AG04450 (cell line): ENCODE measurements at regions not wholly inside any gene's neighbourhood (a gene's known extent, or its start where the extent isn't known, plus 50 kb on each side); places are given as distances from the start of the nearest gene placed in this dataset.
"Not testable (repeated sequence)": the region's sequence is repeated elsewhere in the genome, so short reads cannot be mapped to it uniquely, and the experiment has no call there.

ENCODE experiments used
- CTCF ChIA-PET: fragments of 300-600, 350-600 bp; formaldehyde crosslinking; extraction: SDS; loops from one replicate; lab custom pipeline; 2022; ENCODE audit warnings: antibody characterized with exemption, inconsistent platforms; lab: Charles Lee
- POLR2A ChIA-PET: fragments of 350-600 bp; formaldehyde crosslinking; extraction: SDS; loops from one replicate; lab custom pipeline; 2021; ENCODE audit warnings: antibody characterized with exemption, inconsistent platforms; lab: Yijun Ruan, JAX
- DNase-seq: peaks from one replicate; pipeline ENCODE4 v3.0.0-alpha.2; 2011; ENCODE audit warnings: low read depth, low spot score
- H3K27ac ChIP-seq: one replicate; pipeline ENCODE4 v1.5.1; 2012; ENCODE audit warnings: low read depth, low read length, control low read depth
- H3K27me3 ChIP-seq: one replicate; pipeline ENCODE4 v1.6.0; 2012; ENCODE audit warnings: low read length; ENCODE audit not compliant: control insufficient read depth, insufficient read depth
- H3K4me3 ChIP-seq: 2 replicates; pipeline ENCODE4 v1.5.1; 2011; ENCODE audit warnings: mild to moderate bottlenecking, low read depth, low read length, control low read depth
- H3K9me3 ChIP-seq: 2 replicates; pipeline ENCODE4 v1.5.1; 2012; ENCODE audit warnings: low read length; ENCODE audit not compliant: control insufficient read depth, insufficient read depth
- TF ChIP-seq, protein P1 (sequence below): IDR thresholded peaks from 2 replicates; pipeline ENCODE4 v1.5.1; 2011; ENCODE audit warnings: low read depth, low read length, control low read depth, inconsistent platforms

GRCh38 chr19:7400815-7401214 lies 52.1 kb downstream of the ARHGEF18 start:
- no peaks in the 10 kb centered on the region for H3K9me3 ChIP-seq
- TF ChIP-seq, protein P1, sequence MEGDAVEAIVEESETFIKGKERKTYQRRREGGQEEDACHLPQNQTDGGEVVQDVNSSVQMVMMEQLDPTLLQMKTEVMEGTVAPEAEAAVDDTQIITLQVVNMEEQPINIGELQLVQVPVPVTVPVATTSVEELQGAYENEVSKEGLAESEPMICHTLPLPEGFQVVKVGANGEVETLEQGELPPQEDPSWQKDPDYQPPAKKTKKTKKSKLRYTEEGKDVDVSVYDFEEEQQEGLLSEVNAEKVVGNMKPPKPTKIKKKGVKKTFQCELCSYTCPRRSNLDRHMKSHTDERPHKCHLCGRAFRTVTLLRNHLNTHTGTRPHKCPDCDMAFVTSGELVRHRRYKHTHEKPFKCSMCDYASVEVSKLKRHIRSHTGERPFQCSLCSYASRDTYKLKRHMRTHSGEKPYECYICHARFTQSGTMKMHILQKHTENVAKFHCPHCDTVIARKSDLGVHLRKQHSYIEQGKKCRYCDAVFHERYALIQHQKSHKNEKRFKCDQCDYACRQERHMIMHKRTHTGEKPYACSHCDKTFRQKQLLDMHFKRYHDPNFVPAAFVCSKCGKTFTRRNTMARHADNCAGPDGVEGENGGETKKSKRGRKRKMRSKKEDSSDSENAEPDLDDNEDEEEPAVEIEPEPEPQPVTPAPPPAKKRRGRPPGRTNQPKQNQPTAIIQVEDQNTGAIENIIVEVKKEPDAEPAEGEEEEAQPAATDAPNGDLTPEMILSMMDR = no peak
- DNase-seq = no peak
- POLR2A ChIA-PET = no interaction called here
- no peak overlapping the region for H3K4me3 ChIP-seq
- CTCF ChIA-PET = interaction anchor here (1.2 to 2.6 kb wide), 2 partner anchors 20 to 168 kb away, joined by 3 to 8 read pairs; no protein-coding TSS in a partner anchor
- H3K27ac ChIP-seq = no peak overlapping the region
- no peaks in the 10 kb centered on the region for H3K27me3 ChIP-seq

DNA sequence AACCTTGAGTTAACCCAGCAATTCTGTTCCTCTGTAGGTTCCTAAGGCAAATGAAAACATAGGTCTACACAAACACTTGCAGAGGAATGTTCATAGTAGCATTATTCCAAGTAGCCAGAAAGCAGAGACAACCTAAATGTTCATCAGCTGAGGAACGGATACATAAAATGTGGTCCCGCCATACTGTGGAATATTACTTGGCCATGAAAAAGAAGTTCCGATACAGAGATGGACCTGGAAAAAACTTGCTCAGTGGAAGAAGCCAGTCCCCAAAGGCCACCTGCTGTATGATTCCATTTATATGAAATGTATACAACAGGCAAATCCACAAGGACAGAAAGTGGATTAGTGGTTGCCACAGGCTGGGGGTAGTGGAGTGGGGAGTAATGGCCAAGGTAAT lies 53.0 kb downstream of the ARHGEF18 start:
- no peak overlapping the region for H3K27ac ChIP-seq
- CTCF ChIA-PET = no interaction called here
- DNase-seq = no peak

DNA sequence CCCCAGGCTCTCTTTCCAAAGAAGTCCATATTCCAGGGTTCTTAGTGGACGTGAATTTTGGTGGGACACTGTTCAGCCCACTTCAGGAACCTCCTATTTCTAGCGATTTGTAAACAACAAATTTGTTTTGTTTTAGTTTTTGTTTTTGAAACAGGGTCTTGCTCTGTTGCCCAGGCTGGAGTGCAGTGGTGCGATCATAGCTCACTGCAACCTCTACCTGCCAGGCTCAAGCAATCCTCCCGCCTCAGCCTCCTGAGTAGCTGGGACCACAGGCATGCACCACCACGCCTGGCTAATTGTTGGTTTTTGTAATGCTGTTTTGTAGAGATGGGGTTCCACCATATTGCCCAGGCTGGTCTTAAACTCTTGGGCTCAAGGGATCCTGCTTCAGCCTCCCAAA lies 56.7 kb downstream of the ARHGEF18 start:
- POLR2A ChIA-PET, H3K4me3 ChIP-seq, DNase-seq, H3K27me3 ChIP-seq, H3K27ac ChIP-seq, CTCF ChIA-PET, H3K9me3 ChIP-seq: not testable (repeated sequence)

More for the DNA sequence above, 53.0 kb downstream of the ARHGEF18 start:
- no peak overlapping the region for H3K4me3 ChIP-seq
- POLR2A ChIA-PET = no interaction called here
- H3K9me3 ChIP-seq = no peaks in the 10 kb centered on the region
- TF ChIP-seq, protein P1 = no peak
- no peaks in the 10 kb centered on the region for H3K27me3 ChIP-seq

GRCh38 chr19:7408251-7408650 lies 59.5 kb downstream of the ARHGEF18 start:
- DNase-seq = no peak
- Histone ChIP-seq H3K27ac (no peak overlapping the region), H3K27me3 (no peaks in the 10 kb centered on the region), H3K4me3 (no peak overlapping the region), H3K9me3 (no peaks in the 10 kb centered on the region; the same call in 1 of the 2 replicates)
- TF ChIP-seq, protein P1 = no peak
- ChIA-PET POLR2A (no interaction called here), CTCF (no interaction called here)

DNA sequence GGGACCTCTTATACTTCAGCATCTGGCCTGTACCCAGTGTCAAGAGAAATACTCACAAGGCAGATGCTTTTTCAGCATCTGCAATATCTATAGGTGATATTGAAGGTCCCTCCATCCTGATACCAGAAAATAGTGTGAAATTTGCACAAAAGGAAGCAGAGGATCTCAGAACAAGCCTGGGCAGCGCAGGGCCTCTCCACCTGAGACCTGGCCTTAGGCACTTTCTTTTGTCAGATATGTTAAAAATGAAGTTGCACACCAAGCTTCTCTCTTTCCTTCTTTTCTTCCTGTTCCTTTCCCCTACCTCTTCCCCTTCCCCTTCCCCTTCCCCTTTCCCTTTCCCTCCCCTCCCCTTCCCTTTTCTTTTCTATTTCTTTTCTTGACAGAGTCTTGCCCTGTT lies 62.2 kb downstream of the ARHGEF18 start:
- no peaks in the 10 kb centered on the region for H3K27me3 ChIP-seq

More for the DNA sequence above, 62.2 kb downstream of the ARHGEF18 start:
- POLR2A ChIA-PET = no interaction called here
- TF ChIP-seq, protein P1 = no peak
- Histone ChIP-seq H3K27ac (no peak overlapping the region), H3K4me3 (no peak overlapping the region), H3K9me3 (no peaks in the 10 kb centered on the region; the same call in 1 of the 2 replicates)
- CTCF ChIA-PET = interaction anchor here (0.6 kb wide), 1 partner anchor 17 kb away, joined by 3 read pairs; no protein-coding TSS in a partner anchor
- DNase-seq = no peak
